K562 (cell line): ENCODE measurements at regions not wholly inside any gene's neighbourhood (a gene's known extent, or its start where the extent isn't known, plus 50 kb on each side); places are given as distances from the start of the nearest gene placed in this dataset.

Experiments used
- ARID2 ChIP-seq: fragments of 450-650 bp; IDR thresholded peaks from 2 replicates; pipeline ENCODE4 v1.6.1; 2017; ENCODE audit warnings: antibody characterized with exemption, mild to moderate bottlenecking
- BRD4 ChIP-seq: fragments of 200-600 bp; sonication (generic); IDR thresholded peaks from 2 replicates; pipeline ENCODE4 v1.6.1; 2017; ENCODE audit warnings: inconsistent platforms
- CBFB ChIP-seq: sonication (generic); formaldehyde crosslinking; IDR thresholded peaks from 2 replicates; pipeline ENCODE4 v1.4.0; 2020; ENCODE audit warnings: mild to moderate bottlenecking, missing genetic modification reagents
- CHAMP1 ChIP-seq: fragments of 450-650 bp; IDR thresholded peaks from 2 replicates; pipeline ENCODE4 v1.6.1; 2016; ENCODE audit warnings: mild to moderate bottlenecking
- CHD2 ChIP-seq: IDR thresholded peaks from 2 replicates; pipeline ENCODE4 v1.6.1; 2011; ENCODE audit warnings: low read depth, low read length
- EGR1 ChIP-seq: fragments of 450-650 bp; conservative IDR thresholded peaks from 2 replicates; pipeline ENCODE4 v1.6.1; 2017; ENCODE audit warnings: mild to moderate bottlenecking
- KDM1A ChIP-seq, 2 experiments: fragments of 450-650 bp; IDR thresholded peaks; 2 replicates each; pipeline ENCODE4 v1.6.1; 2016; ENCODE audit warnings: mild to moderate bottlenecking in 2 of 2
- PPARD ChIP-seq: fragments of 250-450 bp; sonication (Bioruptor Pico); IDR thresholded peaks from 2 replicates; pipeline ENCODE4 v1.8.0; 2022; ENCODE audit warnings: inconsistent platforms, mild to moderate bottlenecking, moderate library complexity
- SMARCA4 ChIP-seq: fragments of 450-650 bp; IDR thresholded peaks from 2 replicates; pipeline ENCODE4 v1.6.1; 2016
- STAT6 ChIP-seq: sonication (generic); formaldehyde crosslinking; IDR thresholded peaks from 2 replicates; pipeline ENCODE4 v1.8.1; 2023; ENCODE audit warnings: mild to moderate bottlenecking, missing genetic modification reagents
- TAF9B ChIP-seq: fragments of 450-650 bp; IDR thresholded peaks from 2 replicates; pipeline ENCODE4 v1.6.1; 2018; ENCODE audit warnings: mild to moderate bottlenecking; ENCODE audit not compliant: partially characterized antibody
- TGIF2 ChIP-seq: sonication (generic); formaldehyde crosslinking; IDR thresholded peaks from 2 replicates; pipeline ENCODE4 v1.8.1; 2022; ENCODE audit warnings: mild to moderate bottlenecking, missing genetic modification reagents, moderate library complexity
- ZBTB7A ChIP-seq: IDR thresholded peaks from 2 replicates; pipeline ENCODE4 v1.6.1; 2011; ENCODE audit warnings: low read depth, mild to moderate bottlenecking, low read length, moderate library complexity, borderline replicate concordance; ENCODE audit not compliant: control insufficient read depth
- ZFP36 ChIP-seq: fragments of 150-350 bp; IDR thresholded peaks from 2 replicates; pipeline ENCODE4 v1.6.1; 2018; ENCODE audit warnings: low read length, low read depth; ENCODE audit not compliant: partially characterized antibody
- ZFPM2 ChIP-seq: fragments of 250-450 bp; sonication (Bioruptor Pico); IDR thresholded peaks from 2 replicates; pipeline ENCODE4 v1.5.1; 2022; ENCODE audit warnings: mild to moderate bottlenecking
- ZMIZ1 ChIP-seq, 2 experiments: fragments of 150-350 bp in 1 of 2; IDR thresholded peaks; 2 replicates each; pipeline ENCODE4 v1.6.1; 2012 to 2016; ENCODE audit warnings: low read depth in 2 of 2, low read length in 2 of 2, mild to moderate bottlenecking in 1 of 2, moderate library complexity in 1 of 2
- ZNF347 ChIP-seq: fragments of 450-650 bp; formaldehyde crosslinking; IDR thresholded peaks from 2 replicates; pipeline ENCODE4 v1.4.0; 2020; ENCODE audit warnings: low read depth, mild to moderate bottlenecking, moderate library complexity
- ZNF395 ChIP-seq: fragments of 200-800 bp; sonication (Bioruptor generic); IDR thresholded peaks from 2 replicates; pipeline ENCODE4 v1.6.1; 2017; ENCODE audit warnings: missing genetic modification characterization, missing compliant biosample characterization

GRCh38 chr12:68557011-68557730 is 53.5 kb upstream of the RAP1B start (continued):
- TF ChIP-seq ZNF395 (no peak), PPARD (CRISPR knock-in tag) (no peak), EGR1 (no peak), CHD2 (no peak), CHAMP1 (no peak), STAT6 (CRISPR knock-in tag) (no peak), ARID2 (no peak), ZNF347 (CRISPR knock-in tag) (no peak), ZBTB7A (no peak), ZMIZ1 (IDR thresholded peaks at IDR 0.05; ENCODE audit: low read depth in 2 of 2, low read length in 2 of 2) (no peak), TGIF2 (CRISPR knock-in tag) (no peak), ZFPM2 (CRISPR knock-in tag) (no peak), BRD4 (no peak), TAF9B (no peak), ZFP36 (no peak), KDM1A (IDR thresholded peaks at IDR 0.05) (0 out of 4 replicates have a peak, but pooled peaks of 1 of the 2 experiments have one; percentile 12), SMARCA4 (peak; percentile 52; the same call in 1 of the 2 replicates), CBFB (CRISPR knock-in tag) (no peak)
